ENCODE measurements at regions not wholly inside any gene's neighbourhood (a gene's known extent, or its start where the extent isn't known, plus 50 kb on each side); places are given as distances from the start of the nearest gene placed in this dataset.

- TF ChIP-seq CTCF (IDR thresholded peaks at IDR 0.05) = no peak
- no peak for TF ChIP-seq ZFX (IDR thresholded peaks at IDR 0.05; ENCODE audit: borderline replicate concordance)
Measured at GRCh38 chr4:159944477-159944876, 841.6 kb downstream of the RAPGEF2 start.

Measured in 22Rv1 (cell line).